Esophagus squamous epithelium (tissue), 5 donors: ENCODE measurements at regions not wholly inside any gene's neighbourhood (a gene's known extent, or its start where the extent isn't known, plus 50 kb on each side); places are given as distances from the start of the nearest gene placed in this dataset.
"Not testable (repeated sequence)": the region's sequence is repeated elsewhere in the genome, so short reads cannot be mapped to it uniquely, and the experiment has no call there.

ENCODE experiments used
- DNase-seq: peaks from one replicate; lab custom pipeline; 2025; lab: John Stamatoyannopoulos, UW
- H3K27ac ChIP-seq, 4 donors: fragments of 200-600 bp; sonication (generic); one replicate each; pipeline ENCODE4 v1.5.1; 2016 to 2019; ENCODE audit warnings: mild to moderate bottlenecking in 1 of 4
- H3K27me3 ChIP-seq, 4 donors: fragments of 200-600 bp; sonication (generic); 1 replicate in 3 of 4; 2 replicates in 1 of 4; pipeline versions ENCODE4 v1.5.1 to v1.6.0; 2017 to 2021; ENCODE audit warnings: antibody characterized with exemption in 1 of 4
- H3K36me3 ChIP-seq, 3 donors: fragments of 200-600 bp; sonication (generic); one replicate each; pipeline ENCODE4 v1.5.1; 2016 to 2019
- H3K4me1 ChIP-seq, 3 donors: fragments of 200-600 bp; sonication (generic); one replicate each; pipeline ENCODE4 v1.5.1; 2017 to 2019
- H3K4me3 ChIP-seq, 4 donors: fragments of 200-600 bp; sonication (generic); 1 replicate in 3 of 4; 2 replicates in 1 of 4; pipeline ENCODE4 v1.5.1; 2016 to 2019; ENCODE audit warnings: mild to moderate bottlenecking in 2 of 4, moderate library complexity in 1 of 4
- H3K9me3 ChIP-seq, 3 donors: fragments of 200-600 bp; sonication (generic); one replicate each; pipeline ENCODE4 v1.5.1; 2016 to 2019
- POLR2A ChIP-seq, 4 donors: fragments of 450-650 bp; IDR thresholded peaks; one replicate each; pipeline ENCODE4 v1.6.1; 2017; ENCODE audit warnings: antibody characterized with exemption in 4 of 4, mild to moderate bottlenecking in 4 of 4, moderate library complexity in 3 of 4
- WGBS, 2 donors: methylation state at CpG; one replicate each; pipeline ENCODE4 v1.1.5; 2018; 5-methylcytosine and 5-hydroxymethylcytosine counted together
- intact Hi-C: fragments of 100-400 bp; cut with DNase I; formaldehyde crosslinking; loops from one replicate; pipeline ENCODE4 v1.15.0; 2022
- TF ChIP-seq, protein P1 (sequence below), 6 experiments: fragments of 450-650 bp in 4 of 6; fragments of 200-600 bp in 2 of 6; sonication (generic) in 2 of 6; IDR thresholded peaks; one replicate each; pipeline ENCODE4 v1.5.1; 2016 to 2019; ENCODE audit warnings: antibody characterized with exemption in 6 of 6, mild to moderate bottlenecking in 4 of 6, moderate library complexity in 4 of 6
- donor health status: DM: yes; HTN: yes; CAD: no.

GRCh38 chrX:41025926-41026701, 59.1 kb upstream of the USP9X start:
- H3K4me3 ChIP-seq = no peak overlapping the region
- no peaks in the 10 kb centered on the region for H3K36me3 ChIP-seq
- H3K9me3 ChIP-seq = no peaks in the 10 kb centered on the region
- H3K4me1 ChIP-seq = no peaks in the 10 kb centered on the region
- H3K27me3 ChIP-seq = no peaks in the 10 kb centered on the region
- 40 to 78% methylated on average over 13 of the region's 13 CpGs for WGBS, 2 donors
- H3K27ac ChIP-seq = peak overlapping the region in 1 of 4 donors; percentile 9
- DNase-seq = no peak
- TF ChIP-seq POLR2A (IDR thresholded peaks at IDR 0.05) = no peak
- TF ChIP-seq, protein P1, sequence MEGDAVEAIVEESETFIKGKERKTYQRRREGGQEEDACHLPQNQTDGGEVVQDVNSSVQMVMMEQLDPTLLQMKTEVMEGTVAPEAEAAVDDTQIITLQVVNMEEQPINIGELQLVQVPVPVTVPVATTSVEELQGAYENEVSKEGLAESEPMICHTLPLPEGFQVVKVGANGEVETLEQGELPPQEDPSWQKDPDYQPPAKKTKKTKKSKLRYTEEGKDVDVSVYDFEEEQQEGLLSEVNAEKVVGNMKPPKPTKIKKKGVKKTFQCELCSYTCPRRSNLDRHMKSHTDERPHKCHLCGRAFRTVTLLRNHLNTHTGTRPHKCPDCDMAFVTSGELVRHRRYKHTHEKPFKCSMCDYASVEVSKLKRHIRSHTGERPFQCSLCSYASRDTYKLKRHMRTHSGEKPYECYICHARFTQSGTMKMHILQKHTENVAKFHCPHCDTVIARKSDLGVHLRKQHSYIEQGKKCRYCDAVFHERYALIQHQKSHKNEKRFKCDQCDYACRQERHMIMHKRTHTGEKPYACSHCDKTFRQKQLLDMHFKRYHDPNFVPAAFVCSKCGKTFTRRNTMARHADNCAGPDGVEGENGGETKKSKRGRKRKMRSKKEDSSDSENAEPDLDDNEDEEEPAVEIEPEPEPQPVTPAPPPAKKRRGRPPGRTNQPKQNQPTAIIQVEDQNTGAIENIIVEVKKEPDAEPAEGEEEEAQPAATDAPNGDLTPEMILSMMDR (IDR thresholded peaks at IDR 0.05) = no peak
- intact Hi-C loops = no loop called here

GRCh38 chrX:41026702-41027078, 58.6 kb upstream of the USP9X start:
- TF ChIP-seq POLR2A (IDR thresholded peaks at IDR 0.05) = no peak
- TF ChIP-seq, protein P1 (IDR thresholded peaks at IDR 0.05) = no peak
- DNase-seq = no peak
- no peaks in the 10 kb centered on the region for H3K4me1 ChIP-seq
- intact Hi-C loops = no loop called here
- no peak overlapping the region for H3K4me3 ChIP-seq
- H3K27ac ChIP-seq = no peak overlapping the region
- WGBS, 2 donors = 49 to 81% methylated on average over 3 to 5 of the region's 5 CpGs
- H3K36me3 ChIP-seq = no peaks in the 10 kb centered on the region
- H3K9me3 ChIP-seq = no peaks in the 10 kb centered on the region
- H3K27me3 ChIP-seq = no peaks in the 10 kb centered on the region

DNA sequence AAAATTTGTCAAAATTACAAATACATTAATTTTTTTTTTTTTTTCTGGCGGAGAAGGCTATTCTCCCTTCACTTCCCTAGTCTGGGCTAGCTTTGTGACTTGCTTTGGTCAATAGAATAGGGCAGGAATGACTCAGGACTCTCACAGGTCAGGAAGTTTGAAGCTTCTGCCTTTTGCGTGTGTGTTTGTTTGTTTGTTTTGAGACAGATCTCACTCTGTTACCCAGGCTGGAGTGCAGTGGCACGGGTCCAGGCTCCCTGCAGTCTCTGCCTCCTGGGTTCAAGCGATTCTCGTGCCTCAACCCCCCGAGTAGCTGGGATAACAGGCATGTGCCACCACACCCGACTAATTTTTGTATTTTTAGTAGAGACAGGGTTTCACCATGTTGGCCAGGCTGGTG, 55.9 kb upstream of the USP9X start:
- no peaks in the 10 kb centered on the region for H3K27me3 ChIP-seq
- no peak overlapping the region for H3K4me3 ChIP-seq
- H3K4me1 ChIP-seq = peaks cover 0 to 6% (median 0%) of the 10 kb centered on the region in 3 donors
- 44 to 91% methylated on average over 4 to 6 of the region's 7 CpGs for WGBS, 2 donors
- H3K36me3 ChIP-seq = no peaks in the 10 kb centered on the region
- no peaks in the 10 kb centered on the region for H3K9me3 ChIP-seq
- TF ChIP-seq, protein P1 (IDR thresholded peaks at IDR 0.05) = no peak
- TF ChIP-seq POLR2A (IDR thresholded peaks at IDR 0.05) = no peak
- intact Hi-C loops = no loop called here
- DNase-seq = no peak
- H3K27ac ChIP-seq = no peak overlapping the region

- no peak for DNase-seq
- no peak overlapping the region for H3K4me3 ChIP-seq
- no peaks in the 10 kb centered on the region for H3K36me3 ChIP-seq
- WGBS, 2 donors = 88 to 96% methylated on average over 4 to 12 of the region's 13 CpGs
- H3K27ac ChIP-seq = no peak overlapping the region
- peaks cover 0 to 6% (median 0%) of the 10 kb centered on the region in 3 donors for H3K4me1 ChIP-seq
- TF ChIP-seq, protein P1 (IDR thresholded peaks at IDR 0.05) = no peak
- no peak for TF ChIP-seq POLR2A (IDR thresholded peaks at IDR 0.05)
- H3K9me3 ChIP-seq = no peaks in the 10 kb centered on the region
- no peaks in the 10 kb centered on the region for H3K27me3 ChIP-seq
- intact Hi-C loops = no loop called here
These were observed 53.8 kb upstream of the USP9X start for GRCh38 chrX:41031256-41031967.

DNA sequence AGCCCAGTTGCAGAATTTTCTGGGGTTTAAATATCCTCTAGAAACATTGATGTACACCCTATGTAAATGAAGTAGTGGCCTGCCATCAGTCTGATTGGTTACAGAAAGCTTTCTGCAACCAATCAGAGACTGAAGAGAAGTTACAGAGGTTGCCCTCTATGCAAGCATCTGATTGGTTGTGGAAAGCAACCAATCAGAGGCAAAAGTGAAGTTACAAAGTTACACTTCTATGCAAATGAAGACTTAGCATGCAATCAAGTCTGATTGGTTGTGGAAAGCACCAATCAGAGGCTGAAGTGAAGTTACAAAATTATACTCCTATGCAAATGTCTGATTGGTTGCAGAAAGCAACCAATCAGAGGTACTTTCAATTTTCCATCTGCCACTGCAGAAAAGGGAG, 51.9 kb upstream of the USP9X start:
- Histone ChIP-seq H3K9me3 (no peaks in the 10 kb centered on the region), H3K27me3 (no peaks in the 10 kb centered on the region), H3K4me3 (no peak overlapping the region), H3K4me1 (peaks cover 0 to 6% (median 0%) of the 10 kb centered on the region in 3 donors), H3K36me3 (no peaks in the 10 kb centered on the region), H3K27ac (no peak overlapping the region)
- intact Hi-C loops = no loop called here
- TF ChIP-seq, protein P1 (IDR thresholded peaks at IDR 0.05) = no peak
- TF ChIP-seq POLR2A (IDR thresholded peaks at IDR 0.05) = no peak
- DNase-seq = no peak

DNA sequence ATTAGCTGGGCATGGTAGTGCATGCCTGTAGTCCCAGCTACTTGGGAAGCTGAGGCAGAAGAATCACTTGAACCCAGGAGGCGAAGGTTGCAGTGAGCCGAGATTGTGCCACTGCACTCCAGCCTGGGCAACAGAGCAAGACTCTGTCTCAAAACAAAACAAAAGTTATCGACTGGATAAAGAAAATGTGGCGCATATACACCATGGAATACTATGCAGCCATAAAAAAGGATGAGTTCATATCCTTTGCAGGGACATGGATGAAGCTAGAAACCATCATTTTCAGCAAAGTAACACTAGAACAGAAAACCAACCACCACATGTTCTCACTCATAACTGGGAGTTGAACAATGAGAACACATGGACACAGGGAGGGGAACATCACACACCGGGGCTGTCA, 50.3 kb upstream of the USP9X start:
- H3K27ac ChIP-seq, H3K9me3 ChIP-seq: not testable (repeated sequence)
- WGBS, 2 donors = 85 to 90% methylated on average over 4 to 5 of the region's 5 CpGs

More for the DNA sequence above, 50.3 kb upstream of the USP9X start:
- intact Hi-C loops, H3K36me3 ChIP-seq, H3K4me1 ChIP-seq, DNase-seq, H3K27me3 ChIP-seq, H3K4me3 ChIP-seq: not testable (repeated sequence)
